ENCODE measurements at regions not wholly inside any gene's neighbourhood (a gene's known extent, or its start where the extent isn't known, plus 50 kb on each side); places are given as distances from the start of the nearest gene placed in this dataset.

DNA sequence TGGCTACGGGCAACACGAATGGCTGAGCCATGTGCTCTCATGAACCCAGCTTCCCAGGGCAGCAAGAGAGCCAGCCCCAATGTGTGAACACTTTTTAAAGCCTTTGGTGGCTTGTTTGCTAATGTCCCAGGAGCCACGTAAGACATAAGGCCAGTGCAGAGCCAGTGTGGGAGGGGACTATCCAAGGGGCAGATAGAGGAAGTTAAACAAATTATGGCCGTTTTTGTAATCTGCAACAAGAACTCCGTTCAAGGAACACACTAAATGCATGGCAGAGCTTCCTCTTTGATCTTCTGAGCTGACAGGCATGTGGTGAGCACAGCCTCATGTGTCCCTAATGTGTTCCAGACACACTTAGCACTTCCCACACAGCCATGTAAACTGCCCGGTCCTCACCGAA lies 133.3 kb downstream of the TEX36 start:
- H3K27me3 ChIP-seq (replicated peaks; ENCODE audit: insufficient read depth), result peaks cover 13% of the 10 kb centered on the region
- no peaks in the 10 kb centered on the region for H3K9me3 ChIP-seq (ENCODE audit: low read depth)
- H3K9ac ChIP-seq, result no peak overlapping the region
- H4K20me1 ChIP-seq (ENCODE audit: insufficient read depth), result no peaks in the 10 kb centered on the region
- no peaks in the 10 kb centered on the region for H3K4me1 ChIP-seq (ENCODE audit: insufficient read depth)
- WGBS, 2 experiments (ENCODE audit: low coverage in 1 of 2, low lambda C conversion rate in 2 of 2, missing lambda C conversion rate in 2 of 2), result 5 to 10% methylated on average over 7 of the region's 7 CpGs
- no peak overlapping the region for H3K4me3 ChIP-seq
- no peak for DNase-seq
- H3F3A ChIP-seq (ENCODE audit: insufficient read depth), result no peaks in the 10 kb centered on the region
- H3K4me2 ChIP-seq (ENCODE audit: unreplicated experiment), result no peak overlapping the region
- H3K27ac ChIP-seq, result no peak overlapping the region
- in situ Hi-C loops (cut with MboI), result no loop called here
- H3K36me3 ChIP-seq (ENCODE audit: low read depth), result no peaks in the 10 kb centered on the region
- no peaks in the 10 kb centered on the region for H3K79me2 ChIP-seq (ENCODE audit: insufficient read depth)
- TF ChIP-seq EZH2 (IDR thresholded peaks at IDR 0.05; ENCODE audit: insufficient read depth, poor library complexity, severe bottlenecking) (no peak), EZH2phosphoT487 (IDR thresholded peaks at IDR 0.05; ENCODE audit: insufficient read depth, low read depth) (no peak)
- H2AFZ ChIP-seq, result no peak overlapping the region
- no peaks in the 10 kb centered on the region for H3K9me2 ChIP-seq (ENCODE audit: insufficient read depth)

DNA sequence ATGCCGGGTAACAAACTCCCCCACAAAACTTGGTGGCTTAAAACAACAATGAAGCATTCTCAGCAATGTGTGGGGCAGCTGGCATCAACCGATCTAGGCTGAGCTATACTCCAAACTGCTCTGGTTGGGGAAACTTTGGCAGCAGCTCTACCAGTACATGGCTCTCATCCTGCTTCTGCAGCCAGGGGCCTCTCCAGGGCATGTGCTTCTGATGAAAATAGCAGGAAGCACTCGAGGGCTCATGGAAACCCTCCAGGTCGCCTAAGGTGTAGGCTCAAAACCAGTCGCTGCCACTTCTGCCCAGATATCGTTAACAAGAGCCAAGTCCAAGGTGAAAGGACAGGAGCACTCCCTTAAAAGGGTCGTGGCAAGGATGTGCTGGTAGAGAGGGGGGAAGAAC lies 134.1 kb downstream of the TEX36 start:
- Histone ChIP-seq H3K4me1 (ENCODE audit: insufficient read depth) (no peaks in the 10 kb centered on the region), H3K27me3 (replicated peaks; ENCODE audit: insufficient read depth) (peaks cover 13% of the 10 kb centered on the region), H3K4me3 (no peak overlapping the region), H3K4me2 (ENCODE audit: unreplicated experiment) (no peak overlapping the region), H2AFZ (no peak overlapping the region), H3K9me2 (ENCODE audit: insufficient read depth) (no peaks in the 10 kb centered on the region), H3K27ac (no peak overlapping the region), H3K79me2 (ENCODE audit: insufficient read depth) (no peaks in the 10 kb centered on the region), H4K20me1 (ENCODE audit: insufficient read depth) (no peaks in the 10 kb centered on the region), H3K9me3 (ENCODE audit: low read depth) (no peaks in the 10 kb centered on the region), H3K9ac (no peak overlapping the region), H3K36me3 (ENCODE audit: low read depth) (no peaks in the 10 kb centered on the region), H3F3A (ENCODE audit: insufficient read depth) (no peaks in the 10 kb centered on the region)
- in situ Hi-C loops (cut with MboI), result no loop called here
- TF ChIP-seq EZH2phosphoT487 (IDR thresholded peaks at IDR 0.05; ENCODE audit: insufficient read depth, low read depth), result no peak
- no peak for TF ChIP-seq EZH2 (IDR thresholded peaks at IDR 0.05; ENCODE audit: insufficient read depth, poor library complexity, severe bottlenecking)
- no peak for DNase-seq
- WGBS, 2 experiments (ENCODE audit: low coverage in 1 of 2, low lambda C conversion rate in 2 of 2, missing lambda C conversion rate in 2 of 2), result 35 to 46% methylated on average over 7 of the region's 7 CpGs

DNA sequence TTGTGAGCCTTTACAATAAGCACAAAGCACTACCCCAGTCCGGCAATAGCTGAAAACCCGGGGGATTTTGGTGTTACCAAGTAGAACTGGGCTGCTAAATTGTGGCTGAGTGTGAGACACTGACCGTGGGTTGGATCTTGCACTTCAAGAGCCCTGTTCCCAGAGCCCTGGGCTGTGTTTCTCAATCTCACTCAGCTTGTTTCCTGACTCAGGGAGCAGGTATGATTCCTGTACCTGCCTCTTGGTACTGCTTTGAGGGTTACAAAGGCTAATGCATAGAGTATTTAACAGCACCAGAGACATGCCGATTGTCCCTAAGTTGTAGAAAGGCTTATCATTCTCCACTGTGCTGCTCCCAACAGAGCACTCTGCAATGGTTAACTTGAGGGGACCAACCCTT lies 134.6 kb downstream of the TEX36 start:
- no peaks in the 10 kb centered on the region for H3K4me1 ChIP-seq (ENCODE audit: insufficient read depth)
- WGBS, 2 experiments (ENCODE audit: low coverage in 1 of 2, low lambda C conversion rate in 2 of 2, missing lambda C conversion rate in 2 of 2), result 27 to 31% methylated on average over 4 of the region's 4 CpGs

DNA sequence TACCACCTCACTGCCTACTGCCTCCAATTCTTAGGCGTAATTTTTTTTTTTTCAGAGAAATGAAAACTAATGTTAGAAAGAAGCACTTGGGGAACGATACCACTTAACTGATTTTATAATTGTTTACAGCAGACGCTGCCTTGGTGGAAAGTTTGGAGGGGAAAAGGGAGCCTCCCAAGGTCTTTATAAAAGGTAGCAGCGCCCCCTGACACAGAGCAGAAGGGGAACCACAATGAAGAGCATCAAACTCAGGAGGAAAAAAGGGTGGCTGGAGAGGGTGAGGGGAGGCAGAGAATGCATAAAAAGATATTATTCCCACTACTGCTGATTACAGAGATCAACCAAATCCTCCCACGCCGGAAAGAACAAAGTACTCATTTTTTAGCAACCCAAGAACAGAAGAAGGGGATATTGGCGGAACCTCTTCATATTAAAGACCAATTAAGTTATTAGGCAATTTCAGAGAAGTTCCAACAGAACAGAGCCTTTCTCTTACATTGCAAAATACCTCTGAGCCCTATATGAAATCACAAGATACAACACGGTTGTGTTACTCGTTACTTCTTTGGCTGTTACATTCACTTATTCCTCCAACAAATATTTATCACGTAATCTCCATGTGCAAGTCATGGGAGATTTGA lies 135.8 kb downstream of the TEX36 start:
- in situ Hi-C loops (cut with MboI), result no loop called here
- H2AFZ ChIP-seq, result no peak overlapping the region
- no peak overlapping the region for H3K9ac ChIP-seq
- H3K4me1 ChIP-seq (ENCODE audit: insufficient read depth), result no peaks in the 10 kb centered on the region
- no peaks in the 10 kb centered on the region for H3K9me2 ChIP-seq (ENCODE audit: insufficient read depth)
- H3K4me2 ChIP-seq (ENCODE audit: unreplicated experiment), result no peak overlapping the region
- 2 to 3% methylated on average over 10 of the region's 10 CpGs for WGBS, 2 experiments (ENCODE audit: low coverage in 1 of 2, low lambda C conversion rate in 2 of 2, missing lambda C conversion rate in 2 of 2)
- no peak for TF ChIP-seq EZH2 (IDR thresholded peaks at IDR 0.05; ENCODE audit: insufficient read depth, poor library complexity, severe bottlenecking)
- no peak for TF ChIP-seq EZH2phosphoT487 (IDR thresholded peaks at IDR 0.05; ENCODE audit: insufficient read depth, low read depth)
- no peaks in the 10 kb centered on the region for H3K79me2 ChIP-seq (ENCODE audit: insufficient read depth)
- no peaks in the 10 kb centered on the region for H4K20me1 ChIP-seq (ENCODE audit: insufficient read depth)
- no peak overlapping the region for H3K4me3 ChIP-seq
- H3K27ac ChIP-seq, result no peak overlapping the region
- no peak for DNase-seq
- H3K36me3 ChIP-seq (ENCODE audit: low read depth), result no peaks in the 10 kb centered on the region
- no peaks in the 10 kb centered on the region for H3F3A ChIP-seq (ENCODE audit: insufficient read depth)
- H3K9me3 ChIP-seq (ENCODE audit: low read depth), result no peaks in the 10 kb centered on the region
- peaks cover 13% of the 10 kb centered on the region for H3K27me3 ChIP-seq (replicated peaks; ENCODE audit: insufficient read depth)

More for the DNA sequence above, 134.6 kb downstream of the TEX36 start:
- no peaks in the 10 kb centered on the region for H3K9me3 ChIP-seq (ENCODE audit: low read depth)
- no peak overlapping the region for H2AFZ ChIP-seq
- H3K27me3 ChIP-seq (replicated peaks; ENCODE audit: insufficient read depth), result peaks cover 13% of the 10 kb centered on the region
- no peak overlapping the region for H3K4me2 ChIP-seq (ENCODE audit: unreplicated experiment)
- H3K27ac ChIP-seq, result no peak overlapping the region
- TF ChIP-seq EZH2 (IDR thresholded peaks at IDR 0.05; ENCODE audit: insufficient read depth, poor library complexity, severe bottlenecking) (no peak), EZH2phosphoT487 (IDR thresholded peaks at IDR 0.05; ENCODE audit: insufficient read depth, low read depth) (no peak)
- no peaks in the 10 kb centered on the region for H3F3A ChIP-seq (ENCODE audit: insufficient read depth)
- H3K36me3 ChIP-seq (ENCODE audit: low read depth), result no peaks in the 10 kb centered on the region
- H3K9ac ChIP-seq, result no peak overlapping the region
- H3K9me2 ChIP-seq (ENCODE audit: insufficient read depth), result no peaks in the 10 kb centered on the region
- H4K20me1 ChIP-seq (ENCODE audit: insufficient read depth), result no peaks in the 10 kb centered on the region
- no peak for DNase-seq
- in situ Hi-C loops (cut with MboI), result no loop called here
- H3K4me3 ChIP-seq, result no peak overlapping the region
- H3K79me2 ChIP-seq (ENCODE audit: insufficient read depth), result no peaks in the 10 kb centered on the region

DNA sequence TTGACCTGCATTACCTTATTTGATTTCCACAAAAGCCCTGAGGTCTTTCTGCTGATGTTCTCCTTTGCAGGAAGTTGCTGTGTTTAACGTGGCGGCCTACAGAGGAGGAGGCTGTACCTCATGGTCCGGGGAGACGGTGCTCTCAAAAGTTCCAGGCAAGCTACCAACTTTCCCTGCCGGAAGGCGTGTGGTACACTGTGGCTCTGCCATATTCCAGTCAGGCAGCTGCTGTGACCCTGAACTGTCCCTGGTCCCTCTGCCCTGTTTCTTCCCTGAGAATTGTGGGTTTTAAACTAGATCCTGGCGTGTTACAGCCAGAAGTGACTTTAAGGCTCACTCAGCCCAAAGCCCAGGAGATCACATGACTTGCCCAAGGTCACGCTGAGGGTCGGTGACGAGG lies 139.2 kb downstream of the TEX36 start:
- no peaks in the 10 kb centered on the region for H3F3A ChIP-seq (ENCODE audit: insufficient read depth)
- no peaks in the 10 kb centered on the region for H3K36me3 ChIP-seq (ENCODE audit: low read depth)
- no peak overlapping the region for H3K9ac ChIP-seq
- H3K4me3 ChIP-seq, result no peak overlapping the region
- no peaks in the 10 kb centered on the region for H3K79me2 ChIP-seq (ENCODE audit: insufficient read depth)
- TF ChIP-seq EZH2phosphoT487 (IDR thresholded peaks at IDR 0.05; ENCODE audit: insufficient read depth, low read depth) (no peak), EZH2 (IDR thresholded peaks at IDR 0.05; ENCODE audit: insufficient read depth, poor library complexity, severe bottlenecking) (no peak)
- H3K9me3 ChIP-seq (ENCODE audit: low read depth), result no peaks in the 10 kb centered on the region
- peaks cover 7% of the 10 kb centered on the region for H3K27me3 ChIP-seq (replicated peaks; ENCODE audit: insufficient read depth)
- H3K9me2 ChIP-seq (ENCODE audit: insufficient read depth), result no peaks in the 10 kb centered on the region
- H3K27ac ChIP-seq, result no peak overlapping the region
- DNase-seq, result no peak
- H2AFZ ChIP-seq, result no peak overlapping the region
- no peak overlapping the region for H3K4me2 ChIP-seq (ENCODE audit: unreplicated experiment)
- in situ Hi-C loops (cut with MboI), result no loop called here
- 27% methylated on average over 10 of the region's 10 CpGs for WGBS, 2 experiments (ENCODE audit: low coverage in 1 of 2, low lambda C conversion rate in 2 of 2, missing lambda C conversion rate in 2 of 2)
- no peaks in the 10 kb centered on the region for H3K4me1 ChIP-seq (ENCODE audit: insufficient read depth)
- no peaks in the 10 kb centered on the region for H4K20me1 ChIP-seq (ENCODE audit: insufficient read depth)
